ENCODE measurements at regions not wholly inside any gene's neighbourhood (a gene's known extent, or its start where the extent isn't known, plus 50 kb on each side); places are given as distances from the start of the nearest gene placed in this dataset.

GRCh38 chr3:177906126-177906511, 630.1 kb upstream of the KCNMB2 start:
- TF ChIP-seq ZNF70 (CRISPR knock-in tag; IDR thresholded peaks at IDR 0.05): no peak
- TF ChIP-seq GLIS3 (CRISPR knock-in tag; IDR thresholded peaks at IDR 0.05): no peak
- TF ChIP-seq PPARA (CRISPR knock-in tag; IDR thresholded peaks at IDR 0.05; ENCODE audit: borderline replicate concordance): no peak
- TF ChIP-seq ZFP30 (CRISPR knock-in tag; IDR thresholded peaks at IDR 0.05): no peak
- no peak for TF ChIP-seq CSRNP3 (CRISPR knock-in tag; IDR thresholded peaks at IDR 0.05)
- no peak for TF ChIP-seq PATZ1 (CRISPR knock-in tag; IDR thresholded peaks at IDR 0.05; ENCODE audit: borderline replicate concordance)
- TF ChIP-seq BACH2 (CRISPR knock-in tag; IDR thresholded peaks at IDR 0.05; ENCODE audit: borderline replicate concordance): no peak
- no peak for TF ChIP-seq ZFP3 (CRISPR knock-in tag; IDR thresholded peaks at IDR 0.05)
- no peak for TF ChIP-seq OSR1 (CRISPR knock-in tag; IDR thresholded peaks at IDR 0.05)
- TF ChIP-seq ZC3H10 (CRISPR knock-in tag; IDR thresholded peaks at IDR 0.05): no peak

Data from SK-N-SH treated with all-trans-retinoic acid at 6 μM for 48 hours (cell line).